HG03342 (cell line): ENCODE measurements at regions not wholly inside any gene's neighbourhood (a gene's known extent, or its start where the extent isn't known, plus 50 kb on each side); places are given as distances from the start of the nearest gene placed in this dataset.

Source experiments
- ATAC-seq: cut with Tn5 transposase; IDR thresholded peaks from one replicate; pipeline ENCODE4 v1.9.1; 2021; ENCODE audit warnings: mild to moderate bottlenecking, moderate library complexity; ENCODE audit not compliant: unreplicated experiment

DNA sequence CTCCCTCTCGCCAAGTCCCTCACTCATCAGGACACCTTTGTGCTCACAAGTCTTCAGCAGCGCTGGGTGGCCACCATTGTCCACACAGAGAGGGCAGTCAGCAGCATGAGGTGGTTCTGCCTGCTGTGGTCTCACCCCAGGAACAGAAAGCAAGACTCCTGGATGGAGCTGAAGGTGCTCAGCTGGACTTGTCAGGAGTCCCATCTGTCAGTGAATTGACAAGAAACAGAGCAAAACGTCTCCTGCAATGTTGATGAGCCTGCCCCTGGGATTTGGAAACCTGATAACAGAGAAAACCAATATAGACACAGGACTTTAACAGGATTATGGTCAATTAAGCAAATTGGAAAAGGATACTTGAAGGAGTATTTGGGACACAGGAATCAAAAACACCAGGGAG, 122.2 kb upstream of the PRSS58 start:
- ATAC-seq = no peak

DNA sequence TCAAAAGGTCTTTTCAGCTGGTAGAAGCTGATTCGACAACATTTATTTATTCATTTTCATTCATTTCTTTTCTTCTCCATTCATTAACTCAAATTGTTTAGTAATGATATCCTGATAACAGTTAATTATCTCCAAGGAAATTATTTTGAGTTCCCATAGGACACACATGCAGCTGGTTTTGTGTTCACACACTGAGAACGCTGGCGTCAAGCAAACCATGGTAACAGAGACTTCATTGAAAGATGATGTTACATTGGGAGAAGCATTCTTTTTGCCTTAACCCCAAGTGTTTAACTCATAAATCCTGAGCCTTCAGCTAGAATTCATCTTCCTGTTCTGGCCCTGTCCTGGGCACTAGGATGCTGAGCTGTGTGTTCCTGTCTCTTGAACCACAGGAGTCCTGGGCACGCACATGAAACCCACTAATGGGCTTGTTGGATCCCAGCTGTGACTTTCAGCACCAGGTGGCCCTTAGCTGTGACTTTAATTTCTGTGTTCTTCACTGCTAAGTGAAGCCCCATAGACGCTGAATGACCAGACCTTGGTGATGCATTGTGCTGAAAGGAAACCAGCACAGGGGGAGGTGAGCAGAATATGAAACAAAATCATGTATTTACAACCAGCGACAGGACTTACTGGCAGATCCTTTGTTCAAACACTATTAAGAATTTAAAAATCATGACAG, 121.5 kb upstream of the PRSS58 start:
- ATAC-seq = no peak

DNA sequence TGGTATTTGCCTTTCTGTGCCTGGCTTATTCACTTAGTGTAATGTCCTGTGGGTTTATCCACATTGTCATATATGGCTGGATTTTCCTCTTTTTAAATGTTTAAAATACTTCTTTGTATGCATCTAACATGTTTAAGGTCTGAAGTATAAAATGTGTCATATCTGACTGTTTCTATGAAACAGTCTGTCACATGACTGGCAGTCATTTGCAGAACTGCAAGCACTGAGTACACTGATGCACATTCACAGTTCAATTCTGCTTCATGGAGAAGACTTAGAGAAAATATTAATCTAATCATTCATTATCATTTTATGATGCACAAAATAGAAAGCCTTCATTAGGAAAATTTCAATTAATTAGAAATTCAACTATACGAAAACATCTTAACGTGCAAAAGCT, 119.7 kb upstream of the PRSS58 start:
- ATAC-seq = no peak

DNA sequence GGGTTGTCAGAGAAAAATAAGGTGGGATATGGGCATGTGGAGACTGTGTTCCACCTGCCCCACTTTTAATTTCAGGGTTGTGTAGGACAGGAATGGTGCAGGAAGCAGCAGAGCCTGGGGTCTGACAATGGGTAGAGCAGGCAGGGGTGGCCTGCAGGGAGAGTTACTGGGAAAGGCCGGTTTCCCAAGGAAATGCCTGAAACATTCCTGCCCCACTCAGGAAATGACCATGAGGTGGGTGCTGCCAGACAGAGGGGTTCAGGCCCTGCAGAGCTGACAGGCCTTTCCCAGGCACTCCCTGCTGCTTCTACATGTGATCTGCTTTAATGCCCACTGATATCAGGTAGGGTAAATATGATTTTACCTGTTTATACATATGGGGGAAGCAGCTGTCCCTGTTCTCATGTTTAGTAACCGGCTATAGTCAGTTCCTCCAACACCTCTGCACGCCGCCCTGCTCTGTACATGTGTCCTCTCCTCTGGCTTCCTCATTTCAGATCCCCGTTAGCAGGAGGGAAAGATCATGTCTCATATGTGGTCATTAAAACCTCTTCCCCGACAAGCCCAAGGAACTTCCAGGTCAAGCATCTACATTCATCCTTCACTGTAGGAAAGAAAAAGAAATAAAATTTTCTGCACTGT, 118.6 kb upstream of the PRSS58 start:
- no peak for ATAC-seq

DNA sequence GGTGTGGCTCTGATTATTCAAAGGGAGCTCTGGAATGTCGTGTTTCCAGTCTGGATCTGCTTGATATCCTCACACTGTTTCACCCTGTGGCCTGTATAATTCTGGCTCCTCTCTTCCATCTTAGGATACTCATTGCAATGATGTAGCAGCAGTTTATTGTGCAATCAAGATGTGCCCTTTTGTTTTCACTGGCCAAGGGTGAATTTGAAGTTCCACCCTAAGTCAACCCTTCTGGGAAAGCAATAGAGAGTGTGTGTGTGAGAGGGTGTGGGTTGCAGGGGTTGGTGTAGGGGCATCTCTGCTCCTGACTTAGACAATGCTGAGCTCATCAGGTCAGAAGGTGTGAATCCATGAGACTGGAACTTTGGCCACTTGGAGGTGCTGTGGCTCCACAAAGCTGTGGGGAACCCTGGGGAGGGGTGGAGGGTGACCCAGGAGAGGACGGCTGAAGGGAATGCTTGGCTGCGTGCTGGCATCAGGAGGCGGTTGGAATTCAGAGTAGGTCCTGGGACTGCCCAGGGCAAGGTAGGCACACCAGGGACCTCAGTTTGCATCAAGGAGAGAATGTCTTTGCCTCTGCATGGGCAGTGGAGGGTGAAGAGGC, 118.0 kb upstream of the PRSS58 start:
- ATAC-seq = no peak

DNA sequence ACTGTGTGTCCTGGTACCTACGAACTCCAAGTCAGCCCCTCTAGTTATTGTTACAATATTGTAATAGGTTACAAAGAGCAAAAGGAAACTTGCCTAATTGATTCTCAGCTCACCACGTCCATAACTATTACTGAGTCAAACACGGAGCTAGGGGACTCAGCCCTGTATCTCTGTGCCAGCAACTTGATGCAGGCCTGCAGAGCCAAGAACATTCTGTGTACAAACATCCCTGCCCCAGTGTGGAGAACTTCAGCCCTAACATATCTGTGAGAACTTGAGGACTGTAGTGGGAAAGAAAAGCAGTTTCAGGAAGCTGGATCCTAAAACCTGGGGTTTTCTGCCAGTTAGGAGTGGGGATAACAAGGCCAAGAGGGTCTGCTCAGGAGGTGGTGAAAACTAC, 114.9 kb upstream of the PRSS58 start:
- no peak for ATAC-seq

DNA sequence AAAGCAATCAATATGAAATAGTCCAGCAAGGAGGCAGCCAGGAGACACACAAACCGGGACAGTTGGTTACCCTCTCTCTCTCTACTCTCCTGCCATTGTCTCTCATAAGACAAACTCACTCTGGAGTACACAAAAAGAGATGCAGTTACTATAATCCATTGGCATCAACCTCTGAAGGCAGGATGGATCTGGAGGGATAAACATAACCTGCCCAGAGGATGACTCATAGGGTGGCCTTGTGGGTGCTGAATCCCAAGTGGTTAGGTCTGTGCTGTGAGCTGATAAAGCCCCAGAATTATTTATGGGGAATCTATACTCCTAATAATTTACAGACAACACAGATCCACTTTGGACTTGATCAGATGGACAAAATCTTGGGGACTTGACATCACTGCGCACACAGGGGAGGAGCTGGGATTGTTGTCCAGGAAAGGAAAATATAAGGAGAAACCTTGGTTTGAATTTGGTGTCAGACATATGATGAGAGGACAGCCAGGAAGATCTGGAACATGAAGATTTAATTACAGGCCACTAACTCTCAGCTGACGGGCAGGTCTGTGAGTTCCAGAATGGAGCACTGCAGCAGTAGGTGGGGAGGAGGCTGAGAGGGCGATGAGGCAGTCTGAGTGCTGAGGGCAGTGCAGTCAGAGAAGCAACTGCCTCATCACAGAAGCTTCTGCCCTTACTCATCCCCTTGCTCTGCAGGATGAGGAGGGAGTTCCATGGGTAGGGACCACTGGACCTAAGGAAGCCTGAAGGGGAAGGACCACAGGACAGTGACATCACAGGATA, 113.9 kb upstream of the PRSS58 start:
- ATAC-seq = no peak

DNA sequence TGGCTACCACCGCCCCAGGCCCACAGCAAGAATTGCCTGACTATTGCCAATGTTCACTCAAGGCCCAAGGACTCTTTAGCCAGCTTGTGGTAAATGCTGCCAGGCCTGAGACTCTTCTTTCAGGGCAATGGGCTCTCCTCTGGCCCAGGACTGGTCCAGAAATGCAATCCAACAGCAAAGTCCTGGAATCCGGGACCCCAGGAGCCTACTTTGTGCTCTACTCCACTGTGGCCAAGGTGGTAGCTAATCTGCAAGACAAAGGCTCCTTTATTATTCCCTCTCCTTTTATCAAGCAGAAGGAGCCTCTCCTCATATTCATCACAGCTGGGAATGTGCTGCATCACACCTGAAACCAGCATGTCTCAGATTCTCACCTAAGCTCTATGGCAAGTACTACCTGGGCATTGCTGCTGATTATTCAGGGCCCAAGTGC, 107.6 kb upstream of the PRSS58 start:
- ATAC-seq = no peak

DNA sequence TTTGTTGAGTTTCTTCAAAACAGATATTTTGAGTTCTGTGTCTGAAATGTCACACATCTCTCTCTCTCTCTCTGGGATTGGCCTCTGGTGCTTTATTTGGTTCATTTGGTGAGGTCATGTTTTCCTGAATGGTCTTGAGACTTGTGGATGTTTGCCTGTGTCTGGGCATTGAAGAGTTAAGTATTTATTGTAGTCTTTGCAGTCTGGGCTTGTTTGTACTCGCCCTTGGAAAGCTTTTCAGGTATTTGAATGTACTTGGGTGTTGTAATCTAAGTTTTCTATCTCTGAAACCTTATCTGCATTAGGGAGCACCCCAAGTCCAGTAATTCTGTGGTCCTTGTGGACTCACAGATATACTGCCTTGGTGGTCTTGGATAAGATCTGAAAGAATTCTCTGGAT, 106.7 kb upstream of the PRSS58 start:
- no peak for ATAC-seq

DNA sequence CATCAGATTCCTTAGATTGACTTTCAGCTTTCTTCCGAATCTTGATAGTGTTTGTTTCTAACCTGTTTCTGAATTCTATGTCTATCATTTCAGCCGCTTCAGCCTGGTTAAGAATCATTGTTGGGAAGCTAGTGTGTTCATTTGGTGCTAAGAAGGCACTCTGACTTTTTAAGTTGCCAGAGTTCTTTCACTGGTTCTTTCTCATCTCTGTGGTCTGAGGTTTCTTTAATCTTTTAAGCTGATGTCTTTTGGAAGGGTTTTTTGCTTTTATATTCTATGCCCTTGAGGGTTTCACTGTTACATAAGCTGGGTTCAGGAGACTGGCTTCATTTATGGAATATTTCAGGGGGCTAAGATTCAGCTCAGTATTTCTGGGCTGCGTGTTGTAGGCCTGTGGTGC, 104.5 kb upstream of the PRSS58 start:
- no peak for ATAC-seq

DNA sequence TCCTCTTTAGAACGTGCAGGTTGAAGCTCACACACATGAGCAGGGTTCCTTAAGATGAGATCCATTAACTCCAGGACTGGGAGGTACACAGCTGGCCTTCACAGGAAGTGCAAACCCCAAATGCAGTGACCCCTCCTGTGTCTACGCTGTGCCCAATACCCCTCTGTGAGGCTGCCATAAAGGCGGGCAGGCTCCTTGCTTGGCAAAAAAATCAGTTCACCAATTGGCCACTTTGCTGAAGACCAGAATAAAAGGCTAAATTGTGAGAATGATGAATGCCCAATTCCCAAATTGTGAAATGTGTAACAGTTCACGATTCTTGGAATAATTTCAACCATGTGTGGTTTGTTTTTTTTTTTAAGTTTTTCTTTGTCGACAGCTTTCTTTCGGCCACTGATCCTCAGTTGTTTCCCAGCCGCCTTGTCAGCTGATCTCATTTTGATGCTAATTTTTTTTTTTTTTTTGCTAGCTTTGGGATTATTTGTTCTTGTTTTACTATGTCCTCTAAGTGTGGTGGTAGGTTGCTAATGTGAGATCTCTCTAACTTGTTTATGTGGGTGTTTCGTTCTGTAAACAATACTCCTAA, 101.9 kb upstream of the PRSS58 start:
- no peak for ATAC-seq

DNA sequence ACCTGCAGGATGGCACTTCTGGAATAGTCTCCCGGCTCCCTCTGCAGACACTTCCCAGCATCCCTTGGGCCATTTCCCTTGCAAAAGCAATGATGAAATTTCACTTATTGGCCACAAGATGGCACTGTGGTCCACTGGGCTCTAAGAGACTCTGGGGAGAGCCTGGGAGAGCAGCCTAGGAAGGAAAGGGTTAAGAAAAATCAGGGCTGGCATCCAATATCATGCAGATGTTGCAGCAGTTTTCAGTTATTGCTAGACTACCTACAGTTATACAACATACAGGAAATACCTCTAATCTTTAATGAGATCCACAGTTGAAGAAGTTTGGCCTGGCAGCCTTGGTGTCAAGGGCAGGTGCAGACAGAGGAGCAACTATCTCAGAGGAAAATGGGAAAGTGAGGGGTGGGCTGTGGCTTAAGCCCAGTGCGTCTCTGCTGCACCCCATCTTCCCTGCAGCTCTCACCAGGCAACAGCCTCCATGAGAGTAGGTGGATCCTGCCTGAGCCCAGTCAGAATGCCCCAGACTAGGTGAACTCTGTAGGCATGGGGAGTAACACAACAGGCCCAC, 100.2 kb upstream of the PRSS58 start:
- ATAC-seq = peak; percentile 95

DNA sequence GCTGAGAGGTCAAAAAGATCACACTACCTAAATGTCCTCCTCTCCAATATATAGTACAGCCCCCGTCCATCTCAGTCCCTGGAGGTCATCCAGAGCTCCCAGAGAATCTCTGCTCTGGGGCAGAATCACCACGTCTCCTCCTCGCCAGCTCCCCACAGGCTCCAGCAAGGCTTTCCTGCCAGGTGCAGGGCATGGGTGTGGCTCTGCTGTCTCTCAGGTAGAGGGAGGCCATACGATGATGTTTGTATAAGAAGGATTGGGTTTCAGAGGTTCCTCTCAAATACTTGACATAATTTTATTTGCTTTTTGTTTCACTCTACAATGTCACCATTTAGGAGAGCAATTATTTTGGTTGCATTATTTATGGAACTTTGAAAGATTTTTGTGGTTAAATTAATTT, 98.3 kb upstream of the PRSS58 start:
- ATAC-seq = no peak

DNA sequence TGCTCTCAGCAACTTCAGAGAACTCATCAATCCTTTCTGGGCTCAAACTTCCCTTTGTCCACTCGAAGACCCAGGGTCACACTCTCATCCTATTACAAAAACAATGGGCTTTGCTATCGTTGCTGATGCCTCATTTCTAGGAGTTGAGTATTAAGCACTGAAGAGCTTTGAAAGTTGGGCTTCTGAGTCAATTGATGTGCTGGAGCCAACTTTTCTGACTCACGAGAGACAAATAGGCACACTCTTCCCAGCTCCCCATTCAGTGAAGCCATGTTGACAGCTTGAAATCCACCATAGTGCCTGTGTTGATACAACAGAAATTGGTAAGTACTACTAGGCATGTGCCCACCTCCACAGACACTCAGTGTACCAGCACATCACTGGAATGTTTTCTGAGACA, 97.5 kb upstream of the PRSS58 start:
- no peak for ATAC-seq

DNA sequence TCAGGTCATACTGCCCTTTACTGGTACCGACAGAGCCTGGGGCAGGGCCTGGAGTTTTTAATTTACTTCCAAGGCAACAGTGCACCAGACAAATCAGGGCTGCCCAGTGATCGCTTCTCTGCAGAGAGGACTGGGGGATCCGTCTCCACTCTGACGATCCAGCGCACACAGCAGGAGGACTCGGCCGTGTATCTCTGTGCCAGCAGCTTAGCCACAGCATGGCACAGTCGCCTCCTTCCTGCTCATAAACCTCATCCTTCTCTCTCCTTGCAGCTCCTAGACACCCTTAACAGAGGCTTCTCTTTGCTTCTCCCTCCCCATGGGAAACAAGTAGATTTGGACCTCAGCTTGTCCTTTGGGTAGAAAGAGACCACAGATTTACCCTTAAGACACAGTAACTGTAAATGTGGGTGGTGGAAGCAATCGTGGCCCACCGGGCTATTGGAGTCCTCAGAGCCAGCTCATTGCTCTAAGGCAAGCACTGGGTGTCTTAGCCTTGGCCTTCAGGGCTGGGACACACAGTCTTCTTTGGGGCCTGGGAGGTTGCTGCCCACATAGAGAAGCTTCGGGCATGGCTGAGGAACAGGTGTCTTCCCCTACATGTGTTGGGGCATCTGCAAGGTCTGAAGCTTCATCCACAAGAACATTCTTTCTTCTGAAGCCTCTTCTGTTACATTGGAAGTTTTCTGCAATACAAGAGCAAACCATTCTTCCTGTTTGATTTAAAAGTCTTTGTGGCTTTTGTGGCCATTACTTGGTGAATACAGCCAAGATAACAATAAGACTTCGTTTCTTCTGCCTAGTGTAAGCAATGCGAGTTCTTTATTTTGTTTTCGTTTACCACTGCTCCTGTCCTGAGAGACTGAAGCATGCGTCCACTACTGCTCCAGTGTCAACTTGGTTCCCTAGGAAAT, 95.5 kb upstream of the PRSS58 start:
- ATAC-seq = no peak

DNA sequence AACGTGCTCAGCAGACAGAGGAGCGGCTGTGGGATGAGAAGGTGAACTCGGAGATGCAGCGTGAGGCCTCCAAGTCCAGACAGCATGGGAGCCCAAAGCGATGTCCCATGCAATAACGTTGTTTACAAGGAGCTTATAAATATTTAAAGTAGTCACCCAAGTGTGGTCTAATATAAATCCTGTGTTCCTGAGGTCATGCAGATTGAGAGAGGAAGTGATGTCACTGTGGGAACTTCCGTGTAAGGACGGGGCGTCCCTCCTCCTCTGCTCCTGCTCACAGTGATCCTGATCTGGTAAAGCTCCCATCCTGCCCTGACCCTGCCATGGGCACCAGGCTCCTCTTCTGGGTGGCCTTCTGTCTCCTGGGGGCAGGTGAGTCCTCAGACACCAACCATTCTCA, 94.7 kb upstream of the PRSS58 start:
- ATAC-seq = no peak

DNA sequence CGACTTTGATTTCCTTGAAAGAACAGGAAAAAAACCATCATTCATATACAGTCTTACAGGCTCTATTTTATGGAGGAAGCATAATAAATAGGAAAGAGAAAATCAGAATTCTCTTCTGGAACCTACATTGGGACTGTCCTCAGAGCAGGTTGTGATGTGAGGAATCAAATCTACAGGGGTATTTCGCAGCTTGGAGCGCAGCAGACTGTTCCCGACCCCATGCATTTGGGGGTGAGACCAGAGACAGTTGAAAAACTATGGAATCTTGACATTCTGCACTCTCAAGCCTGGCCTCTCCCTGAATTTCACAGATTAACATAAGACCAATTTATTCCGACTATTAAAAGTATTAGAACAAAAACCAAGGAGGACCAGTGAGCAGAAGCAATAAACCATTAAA, 93.3 kb upstream of the PRSS58 start:
- ATAC-seq = no peak

DNA sequence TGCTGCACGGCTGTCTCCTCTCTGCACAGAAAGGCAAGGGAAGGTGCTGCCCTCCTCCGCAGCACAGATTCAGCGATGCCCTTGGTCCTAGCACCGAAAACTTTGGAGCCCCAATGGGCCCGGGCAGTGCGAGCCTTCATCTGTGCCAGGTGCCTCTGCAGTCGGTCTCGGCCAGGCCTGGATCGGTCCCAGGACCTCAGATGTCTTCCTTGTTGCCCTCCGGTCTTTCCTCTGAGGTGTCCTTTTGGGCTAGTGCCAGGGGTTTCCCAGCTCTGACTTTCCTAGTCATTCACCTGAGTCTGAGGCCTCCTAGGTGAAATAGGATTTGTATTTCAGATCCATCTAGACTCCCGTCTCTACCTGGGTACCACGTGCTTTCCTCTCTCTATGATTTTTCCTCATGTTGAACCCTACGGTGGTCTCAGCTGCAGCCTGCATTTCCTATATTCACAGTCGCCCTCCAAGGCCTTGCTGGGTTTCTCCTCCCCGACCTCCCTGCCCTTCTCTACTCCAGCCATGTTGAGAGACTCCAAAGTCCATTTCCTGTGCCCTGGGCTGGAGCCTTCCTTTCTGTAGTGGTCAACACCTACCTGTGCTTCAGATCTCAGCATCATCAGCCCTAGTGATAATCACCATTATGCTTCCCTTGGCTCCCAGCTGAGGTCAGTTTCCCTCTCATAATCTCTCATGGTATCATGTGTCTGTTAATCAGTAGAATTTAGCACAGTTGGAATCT, 92.0 kb upstream of the PRSS58 start:
- no peak for ATAC-seq

DNA sequence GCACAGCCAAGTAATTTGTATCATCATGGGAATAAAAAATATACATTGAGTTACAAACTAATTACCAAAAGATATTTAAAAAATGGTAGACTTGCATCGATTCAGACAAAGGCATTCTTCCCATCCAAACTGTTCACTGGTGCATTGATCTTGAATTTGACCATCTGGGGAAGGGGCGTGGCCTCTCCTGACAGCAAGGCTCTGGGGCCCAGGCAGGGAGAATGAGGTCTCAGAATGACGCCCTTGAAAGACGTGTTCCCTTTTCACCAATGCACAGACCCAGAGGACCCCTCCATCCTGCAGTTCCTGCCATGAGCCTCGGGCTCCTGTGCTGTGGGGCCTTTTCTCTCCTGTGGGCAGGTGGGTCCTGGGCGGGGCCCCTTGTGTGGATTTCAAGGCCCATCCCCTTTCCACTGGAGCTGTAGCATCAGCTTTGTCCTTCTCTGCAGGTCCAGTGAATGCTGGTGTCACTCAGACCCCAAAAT, 91.1 kb upstream of the PRSS58 start:
- no peak for ATAC-seq
